ENCODE measurements at regions not wholly inside any gene's neighbourhood (a gene's known extent, or its start where the extent isn't known, plus 50 kb on each side); places are given as distances from the start of the nearest gene placed in this dataset.

DNA sequence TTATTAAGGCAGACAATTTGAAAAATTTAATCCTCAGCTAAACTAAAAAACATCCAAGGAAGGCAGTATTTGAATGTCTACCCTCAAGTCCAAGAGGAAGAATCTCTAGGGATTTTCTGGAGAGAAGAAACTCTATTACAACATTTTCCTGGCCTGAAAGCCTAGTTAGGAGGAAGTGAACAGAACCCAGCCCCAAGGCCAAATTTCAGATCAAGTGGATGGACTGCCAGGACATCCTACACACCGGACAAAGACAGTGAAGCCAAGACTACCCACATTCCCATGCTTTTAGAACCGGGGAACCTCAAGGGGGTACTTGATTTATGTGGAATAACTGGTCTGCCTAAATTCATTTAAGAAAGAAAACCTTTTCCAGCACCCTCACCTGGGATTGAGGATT, 108.9 kb upstream of the MEOX2 start:
- TF ChIP-seq POLR2A (IDR thresholded peaks at IDR 0.05; ENCODE audit: low read length): no peak
- TF ChIP-seq GATA1 (IDR thresholded peaks at IDR 0.05; ENCODE audit: low read depth, low read length): no peak
